ENCODE measurements at regions not wholly inside any gene's neighbourhood (a gene's known extent, or its start where the extent isn't known, plus 50 kb on each side); places are given as distances from the start of the nearest gene placed in this dataset.

DNA sequence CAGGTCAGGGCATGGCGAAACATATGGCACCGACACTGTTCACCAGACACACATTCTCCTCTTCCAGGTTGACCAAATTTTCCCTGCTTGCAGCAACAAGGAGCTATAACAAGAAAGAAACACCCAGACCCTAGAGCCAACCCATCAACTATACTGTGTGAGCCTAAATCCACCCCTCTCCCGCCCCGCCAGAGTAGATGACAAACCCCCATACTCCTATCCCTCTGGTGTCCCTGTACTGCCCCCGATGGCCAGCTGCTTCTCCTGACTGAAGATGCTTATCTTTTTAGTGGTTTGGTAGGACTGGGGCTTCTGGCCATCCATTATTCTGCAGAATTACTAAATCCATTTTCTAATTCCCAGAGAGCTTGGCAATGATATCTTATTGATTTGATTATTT lies 70.1 kb upstream of the EEPD1 start:
- H3K4me2 ChIP-seq = no peak overlapping the region
- H3K9me2 ChIP-seq = no peaks in the 10 kb centered on the region
- WGBS (ENCODE audit: low lambda C conversion rate) = 79% methylated on average over 5 of the region's 5 CpGs
- peak; percentile 70 for DNase-seq
- CTCF ChIA-PET = interaction anchor here (0.9 to 1.9 kb wide), 6 partner anchors 9 to 236 kb away, joined by 3 to 8 read pairs (median 4); no protein-coding TSS in a partner anchor
- H4K20me1 ChIP-seq (ENCODE audit: insufficient read depth) = no peaks in the 10 kb centered on the region
- no peaks in the 10 kb centered on the region for H3F3A ChIP-seq (replicated peaks; ENCODE audit: insufficient read depth)
- H3K9me3 ChIP-seq = no peaks in the 10 kb centered on the region
- H2AFZ ChIP-seq (ENCODE audit: low read depth) = no peak overlapping the region
- H3K36me3 ChIP-seq (replicated peaks in 1 of 2; ENCODE audit: control insufficient read depth in 1 of 2, insufficient read depth in 2 of 2, low read length in 1 of 2) = no peaks in the 10 kb centered on the region
- POLR2A ChIA-PET = no interaction called here
- no peak overlapping the region for H3K4me3 ChIP-seq (ENCODE audit: low read depth in 2 of 2, low read length in 1 of 2)
- H3K9ac ChIP-seq = no peak overlapping the region
- H3K79me2 ChIP-seq (ENCODE audit: insufficient read depth) = no peaks in the 10 kb centered on the region
- no peaks in the 10 kb centered on the region for H3K27me3 ChIP-seq (ENCODE audit: insufficient read depth)
- no peak overlapping the region for H3K27ac ChIP-seq (ENCODE audit: low read depth in 2 of 2, low read length in 1 of 2)
- H3K4me1 ChIP-seq (ENCODE audit: control insufficient read depth in 1 of 2, insufficient read depth in 2 of 2, low read depth in 1 of 2, low read length in 1 of 2) = peaks cover 0 to 8% of the 10 kb centered on the region in 2 experiments; a peak in 1 of 4 replicates
- TF ChIP-seq SMC3 (IDR thresholded peaks at IDR 0.05; ENCODE audit: low read depth, low read length) (no peak), RCOR1 (IDR thresholded peaks at IDR 0.05; ENCODE audit: low read length) (no peak), GATA2 (CRISPR knock-in tag; IDR thresholded peaks at IDR 0.05) (peak; percentile 35; the same call in 1 of the 2 replicates), YY1 (IDR thresholded peaks at IDR 0.05; ENCODE audit: low read depth) (no peak), FOXM1 (IDR thresholded peaks at IDR 0.05; ENCODE audit: low read depth) (no peak), RAD21 (IDR thresholded peaks at IDR 0.05; ENCODE audit: low read length) (peak; percentile 42), SIN3A (IDR thresholded peaks at IDR 0.05; ENCODE audit: borderline replicate concordance, low read depth, low read length) (no peak), TCF12 (IDR thresholded peaks at IDR 0.05) (no peak), TAF1 (IDR thresholded peaks at IDR 0.05; ENCODE audit: borderline replicate concordance, low read depth, low read length) (no peak), RXRA (IDR thresholded peaks at IDR 0.05; ENCODE audit: borderline replicate concordance, low read depth) (no peak), RFX5 (IDR thresholded peaks at IDR 0.05; ENCODE audit: low read length) (no peak)
- TF ChIP-seq, protein P1, sequence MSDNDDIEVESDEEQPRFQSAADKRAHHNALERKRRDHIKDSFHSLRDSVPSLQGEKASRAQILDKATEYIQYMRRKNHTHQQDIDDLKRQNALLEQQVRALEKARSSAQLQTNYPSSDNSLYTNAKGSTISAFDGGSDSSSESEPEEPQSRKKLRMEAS (IDR thresholded peaks at IDR 0.05; ENCODE audit: low read depth) = no peak
- TF ChIP-seq, protein P2, sequence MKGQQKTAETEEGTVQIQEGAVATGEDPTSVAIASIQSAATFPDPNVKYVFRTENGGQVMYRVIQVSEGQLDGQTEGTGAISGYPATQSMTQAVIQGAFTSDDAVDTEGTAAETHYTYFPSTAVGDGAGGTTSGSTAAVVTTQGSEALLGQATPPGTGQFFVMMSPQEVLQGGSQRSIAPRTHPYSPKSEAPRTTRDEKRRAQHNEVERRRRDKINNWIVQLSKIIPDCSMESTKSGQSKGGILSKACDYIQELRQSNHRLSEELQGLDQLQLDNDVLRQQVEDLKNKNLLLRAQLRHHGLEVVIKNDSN (IDR thresholded peaks at IDR 0.05; ENCODE audit: borderline replicate concordance, low read depth) = no peak
- TF ChIP-seq, protein P3, sequence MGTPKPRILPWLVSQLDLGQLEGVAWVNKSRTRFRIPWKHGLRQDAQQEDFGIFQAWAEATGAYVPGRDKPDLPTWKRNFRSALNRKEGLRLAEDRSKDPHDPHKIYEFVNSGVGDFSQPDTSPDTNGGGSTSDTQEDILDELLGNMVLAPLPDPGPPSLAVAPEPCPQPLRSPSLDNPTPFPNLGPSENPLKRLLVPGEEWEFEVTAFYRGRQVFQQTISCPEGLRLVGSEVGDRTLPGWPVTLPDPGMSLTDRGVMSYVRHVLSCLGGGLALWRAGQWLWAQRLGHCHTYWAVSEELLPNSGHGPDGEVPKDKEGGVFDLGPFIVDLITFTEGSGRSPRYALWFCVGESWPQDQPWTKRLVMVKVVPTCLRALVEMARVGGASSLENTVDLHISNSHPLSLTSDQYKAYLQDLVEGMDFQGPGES (IDR thresholded peaks at IDR 0.05; ENCODE audit: low read depth, low read length) = no peak
- TF ChIP-seq, protein P4, sequence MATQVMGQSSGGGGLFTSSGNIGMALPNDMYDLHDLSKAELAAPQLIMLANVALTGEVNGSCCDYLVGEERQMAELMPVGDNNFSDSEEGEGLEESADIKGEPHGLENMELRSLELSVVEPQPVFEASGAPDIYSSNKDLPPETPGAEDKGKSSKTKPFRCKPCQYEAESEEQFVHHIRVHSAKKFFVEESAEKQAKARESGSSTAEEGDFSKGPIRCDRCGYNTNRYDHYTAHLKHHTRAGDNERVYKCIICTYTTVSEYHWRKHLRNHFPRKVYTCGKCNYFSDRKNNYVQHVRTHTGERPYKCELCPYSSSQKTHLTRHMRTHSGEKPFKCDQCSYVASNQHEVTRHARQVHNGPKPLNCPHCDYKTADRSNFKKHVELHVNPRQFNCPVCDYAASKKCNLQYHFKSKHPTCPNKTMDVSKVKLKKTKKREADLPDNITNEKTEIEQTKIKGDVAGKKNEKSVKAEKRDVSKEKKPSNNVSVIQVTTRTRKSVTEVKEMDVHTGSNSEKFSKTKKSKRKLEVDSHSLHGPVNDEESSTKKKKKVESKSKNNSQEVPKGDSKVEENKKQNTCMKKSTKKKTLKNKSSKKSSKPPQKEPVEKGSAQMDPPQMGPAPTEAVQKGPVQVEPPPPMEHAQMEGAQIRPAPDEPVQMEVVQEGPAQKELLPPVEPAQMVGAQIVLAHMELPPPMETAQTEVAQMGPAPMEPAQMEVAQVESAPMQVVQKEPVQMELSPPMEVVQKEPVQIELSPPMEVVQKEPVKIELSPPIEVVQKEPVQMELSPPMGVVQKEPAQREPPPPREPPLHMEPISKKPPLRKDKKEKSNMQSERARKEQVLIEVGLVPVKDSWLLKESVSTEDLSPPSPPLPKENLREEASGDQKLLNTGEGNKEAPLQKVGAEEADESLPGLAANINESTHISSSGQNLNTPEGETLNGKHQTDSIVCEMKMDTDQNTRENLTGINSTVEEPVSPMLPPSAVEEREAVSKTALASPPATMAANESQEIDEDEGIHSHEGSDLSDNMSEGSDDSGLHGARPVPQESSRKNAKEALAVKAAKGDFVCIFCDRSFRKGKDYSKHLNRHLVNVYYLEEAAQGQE (IDR thresholded peaks at IDR 0.05; ENCODE audit: low read depth, low read length) = no peak
- TF ChIP-seq, protein P5, sequence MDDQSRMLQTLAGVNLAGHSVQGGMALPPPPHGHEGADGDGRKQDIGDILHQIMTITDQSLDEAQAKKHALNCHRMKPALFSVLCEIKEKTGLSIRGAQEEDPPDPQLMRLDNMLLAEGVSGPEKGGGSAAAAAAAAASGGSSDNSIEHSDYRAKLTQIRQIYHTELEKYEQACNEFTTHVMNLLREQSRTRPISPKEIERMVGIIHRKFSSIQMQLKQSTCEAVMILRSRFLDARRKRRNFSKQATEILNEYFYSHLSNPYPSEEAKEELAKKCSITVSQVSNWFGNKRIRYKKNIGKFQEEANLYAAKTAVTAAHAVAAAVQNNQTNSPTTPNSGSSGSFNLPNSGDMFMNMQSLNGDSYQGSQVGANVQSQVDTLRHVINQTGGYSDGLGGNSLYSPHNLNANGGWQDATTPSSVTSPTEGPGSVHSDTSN (IDR thresholded peaks at IDR 0.05) = no peak
- TF ChIP-seq, protein P6, sequence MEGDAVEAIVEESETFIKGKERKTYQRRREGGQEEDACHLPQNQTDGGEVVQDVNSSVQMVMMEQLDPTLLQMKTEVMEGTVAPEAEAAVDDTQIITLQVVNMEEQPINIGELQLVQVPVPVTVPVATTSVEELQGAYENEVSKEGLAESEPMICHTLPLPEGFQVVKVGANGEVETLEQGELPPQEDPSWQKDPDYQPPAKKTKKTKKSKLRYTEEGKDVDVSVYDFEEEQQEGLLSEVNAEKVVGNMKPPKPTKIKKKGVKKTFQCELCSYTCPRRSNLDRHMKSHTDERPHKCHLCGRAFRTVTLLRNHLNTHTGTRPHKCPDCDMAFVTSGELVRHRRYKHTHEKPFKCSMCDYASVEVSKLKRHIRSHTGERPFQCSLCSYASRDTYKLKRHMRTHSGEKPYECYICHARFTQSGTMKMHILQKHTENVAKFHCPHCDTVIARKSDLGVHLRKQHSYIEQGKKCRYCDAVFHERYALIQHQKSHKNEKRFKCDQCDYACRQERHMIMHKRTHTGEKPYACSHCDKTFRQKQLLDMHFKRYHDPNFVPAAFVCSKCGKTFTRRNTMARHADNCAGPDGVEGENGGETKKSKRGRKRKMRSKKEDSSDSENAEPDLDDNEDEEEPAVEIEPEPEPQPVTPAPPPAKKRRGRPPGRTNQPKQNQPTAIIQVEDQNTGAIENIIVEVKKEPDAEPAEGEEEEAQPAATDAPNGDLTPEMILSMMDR (IDR thresholded peaks at IDR 0.05) = peak; percentile 36; the same call in 1 of the 2 replicates

Measured in SK-N-SH (cell line).